Left ventricle myocardium inferior (tissue), 1 donor: ENCODE measurements at regions not wholly inside any gene's neighbourhood (a gene's known extent, or its start where the extent isn't known, plus 50 kb on each side); places are given as distances from the start of the nearest gene placed in this dataset.

Experiments used
- DNase-seq: peaks from one replicate; pipeline ENCODE4 v3.0.0-alpha.2; 2020
- H3K27ac ChIP-seq: fragments of 200-600 bp; replicated peaks from 2 replicates; pipeline ENCODE4 v1.8.0; 2021
- H3K27me3 ChIP-seq: fragments of 200-600 bp; 2 replicates; pipeline ENCODE4 v1.8.0; 2021; ENCODE audit warnings: low read depth
- H3K36me3 ChIP-seq: fragments of 200-600 bp; 2 replicates; pipeline ENCODE4 v1.8.0; 2021
- H3K4me1 ChIP-seq: fragments of 200-600 bp; 2 replicates; pipeline ENCODE4 v1.8.0; 2021
- H3K4me3 ChIP-seq: fragments of 200-600 bp; 2 replicates; pipeline ENCODE4 v1.8.0; 2021; ENCODE audit warnings: mild to moderate bottlenecking, moderate library complexity
- H3K9me3 ChIP-seq: fragments of 200-600 bp; replicated peaks from 2 replicates; pipeline ENCODE4 v1.8.0; 2021
- CTCF ChIP-seq: fragments of 200-600 bp; IDR thresholded peaks from 2 replicates; pipeline ENCODE4 v1.8.0; 2021; ENCODE audit warnings: antibody characterized with exemption, mild to moderate bottlenecking, borderline replicate concordance
- intact Hi-C: fragments of 100-400 bp; cut with micrococcal nuclease; formaldehyde crosslinking; loops from one replicate; pipeline ENCODE4 v1.11.0; 2022
- donor health status: DM: no; HTN: yes; CAD: no; lungs with severe emphysema.

GRCh38 chr20:16178546-16179135, 394.6 kb downstream of the KIF16B start:
- Histone ChIP-seq H3K36me3 (no peaks in the 10 kb centered on the region), H3K27me3 (peaks cover 5% of the 10 kb centered on the region), H3K27ac (no peak overlapping the region), H3K4me1 (no peaks in the 10 kb centered on the region), H3K4me3 (no peak overlapping the region), H3K9me3 (peaks cover 11% of the 10 kb centered on the region)
- no peak for DNase-seq
- TF ChIP-seq CTCF, result no peak
- intact Hi-C loops, result no loop called here

- no peak for TF ChIP-seq CTCF
- H3K36me3 ChIP-seq, result no peaks in the 10 kb centered on the region
- DNase-seq, result no peak
- intact Hi-C loops, result no loop called here
- H3K9me3 ChIP-seq, result peaks cover 11% of the 10 kb centered on the region
- H3K27me3 ChIP-seq, result peaks cover 10% of the 10 kb centered on the region
- no peaks in the 10 kb centered on the region for H3K4me1 ChIP-seq
- no peak overlapping the region for H3K4me3 ChIP-seq
- H3K27ac ChIP-seq, result no peak overlapping the region
These were observed 397.8 kb downstream of the KIF16B start for GRCh38 chr20:16175322-16175961.

GRCh38 chr20:16174311-16174710, 398.9 kb downstream of the KIF16B start:
- TF ChIP-seq CTCF, result no peak
- Histone ChIP-seq H3K9me3 (peaks cover 8% of the 10 kb centered on the region), H3K4me1 (no peaks in the 10 kb centered on the region), H3K4me3 (no peak overlapping the region), H3K27me3 (peaks cover 10% of the 10 kb centered on the region), H3K27ac (no peak overlapping the region), H3K36me3 (no peaks in the 10 kb centered on the region)
- intact Hi-C loops, result no loop called here
- no peak for DNase-seq

- DNase-seq, result no peak
- Histone ChIP-seq H3K27ac (no peak overlapping the region), H3K4me1 (no peaks in the 10 kb centered on the region), H3K9me3 (peaks cover 8% of the 10 kb centered on the region), H3K27me3 (peaks cover 10% of the 10 kb centered on the region), H3K36me3 (no peaks in the 10 kb centered on the region), H3K4me3 (no peak overlapping the region)
- intact Hi-C loops, result no loop called here
- no peak for TF ChIP-seq CTCF
These were observed 400.2 kb downstream of the KIF16B start for GRCh38 chr20:16173044-16173443.

GRCh38 chr20:16171180-16171579, 402.1 kb downstream of the KIF16B start:
- no peak for TF ChIP-seq CTCF
- no peaks in the 10 kb centered on the region for H3K36me3 ChIP-seq
- intact Hi-C loops, result no loop called here
- H3K4me3 ChIP-seq, result no peak overlapping the region
- peaks cover 10% of the 10 kb centered on the region for H3K27me3 ChIP-seq
- H3K9me3 ChIP-seq, result peaks cover 3% of the 10 kb centered on the region
- no peaks in the 10 kb centered on the region for H3K4me1 ChIP-seq
- no peak for DNase-seq
- H3K27ac ChIP-seq, result no peak overlapping the region
